ENCODE measurements at regions not wholly inside any gene's neighbourhood (a gene's known extent, or its start where the extent isn't known, plus 50 kb on each side); places are given as distances from the start of the nearest gene placed in this dataset.
"Not testable (repeated sequence)": the region's sequence is repeated elsewhere in the genome, so short reads cannot be mapped to it uniquely, and the experiment has no call there.

DNA sequence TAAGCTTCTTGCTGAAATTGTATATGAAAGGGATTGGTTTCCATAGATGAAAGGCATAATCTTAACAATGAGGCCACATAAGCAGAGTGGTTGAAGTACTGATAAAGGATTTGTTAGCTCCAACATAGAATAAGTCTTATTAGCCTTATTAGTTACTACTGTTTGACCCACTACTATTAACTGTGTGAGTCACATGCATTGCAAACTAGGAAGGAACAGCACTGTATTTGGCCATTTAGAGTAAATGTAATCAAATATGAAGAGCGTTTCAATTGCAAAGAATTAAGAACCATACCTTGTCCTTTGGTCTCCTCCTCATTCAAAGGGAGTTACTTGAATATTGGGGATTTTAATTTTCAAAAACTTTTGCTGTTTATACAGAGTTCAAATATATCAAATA lies 428.9 kb downstream of the MDFIC start:
- H3K27ac Mint-ChIP-seq = no peak overlapping the region

DNA sequence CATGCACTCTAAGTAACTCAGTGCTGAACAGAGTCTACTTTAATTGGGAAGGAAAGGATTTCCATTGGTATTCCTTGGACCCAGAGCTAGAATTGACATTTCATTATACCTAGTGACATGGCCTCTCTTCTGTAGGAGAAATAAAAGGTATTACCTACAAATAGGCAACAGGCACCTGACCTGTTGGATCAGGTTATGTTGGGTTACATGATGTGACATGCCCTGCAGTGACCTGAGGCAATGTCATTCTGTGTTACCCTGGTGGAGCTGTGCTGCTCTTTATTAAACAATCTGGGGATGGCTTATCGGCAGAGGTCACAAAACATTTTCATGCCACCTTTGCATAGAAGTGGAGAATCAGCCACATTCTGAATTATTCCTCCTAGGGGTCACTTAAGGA lies 427.7 kb downstream of the MDFIC start:
- H3K4me3 Mint-ChIP-seq = no peak overlapping the region
- H3K27me3 Mint-ChIP-seq = peaks cover 7 to 29% (median 11%) of the 10 kb centered on the region in 3 donors
- H3K9me3 Mint-ChIP-seq = no peaks in the 10 kb centered on the region
- no peaks in the 10 kb centered on the region for H3K36me3 Mint-ChIP-seq
- ATAC-seq (ENCODE audit: low read depth in 2 of 2) (no peak), DNase-seq (no peak)
- no peak overlapping the region for H3K27ac Mint-ChIP-seq
- no peaks in the 10 kb centered on the region for H3K4me1 Mint-ChIP-seq

More for the DNA sequence above, 428.9 kb downstream of the MDFIC start:
- no peak for DNase-seq
- Mint-ChIP-seq H3K4me3 (no peak overlapping the region), H3K4me1 (no peaks in the 10 kb centered on the region), H3K36me3 (no peaks in the 10 kb centered on the region), H3K27me3 (peaks cover 7 to 28% (median 8%) of the 10 kb centered on the region in 3 donors), H3K9me3 (no peaks in the 10 kb centered on the region)
- no peak for ATAC-seq (ENCODE audit: low read depth in 2 of 2)

DNA sequence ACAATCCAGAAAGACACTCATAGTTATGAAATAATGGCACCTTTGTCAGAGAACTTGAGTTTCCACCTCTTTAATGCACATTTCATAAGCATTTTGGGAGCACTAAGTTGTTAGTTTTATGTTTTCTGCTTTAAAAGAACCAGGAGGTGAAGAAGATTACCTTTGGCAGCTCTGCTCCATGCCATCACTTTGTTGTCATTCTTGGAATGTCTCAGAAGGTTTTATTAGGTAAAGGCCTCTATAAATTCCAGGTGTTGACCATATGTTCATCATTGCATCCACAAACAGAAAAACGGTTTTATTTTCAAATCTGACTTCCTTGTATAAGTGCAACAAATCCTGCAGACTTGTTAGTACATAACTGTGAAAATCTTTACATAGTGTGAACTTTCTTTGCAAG lies 424.8 kb downstream of the MDFIC start:
- Mint-ChIP-seq H3K27ac (peak overlapping the region in 1 of 6 donors; percentile 86), H3K9me3 (no peaks in the 10 kb centered on the region), H3K36me3 (no peaks in the 10 kb centered on the region), H3K27me3 (peaks cover 7 to 24% (median 11%) of the 10 kb centered on the region in 3 donors), H3K4me3 (no peak overlapping the region), H3K4me1 (no peaks in the 10 kb centered on the region)
- DNase-seq (no peak), ATAC-seq (ENCODE audit: low read depth in 2 of 2) (no peak)

DNA sequence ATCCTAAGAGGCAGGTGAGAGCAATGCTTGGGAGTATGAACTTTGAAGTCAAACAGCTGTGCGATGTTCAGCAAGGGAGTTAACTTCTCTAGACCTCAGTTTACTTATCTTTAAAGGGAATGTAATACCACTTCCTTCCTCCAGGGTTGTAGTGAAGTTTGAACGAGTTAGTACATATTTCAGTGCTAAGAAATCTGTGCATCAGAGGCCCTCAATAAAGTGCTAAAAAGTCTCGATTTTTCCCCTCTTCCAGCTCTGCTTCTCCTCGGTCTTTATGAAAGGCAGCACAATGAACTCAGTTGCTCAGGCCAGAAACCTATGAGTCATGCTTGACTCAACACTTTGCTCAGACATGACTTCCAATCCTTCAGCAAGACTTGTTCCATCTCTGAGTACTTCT lies 418.9 kb downstream of the MDFIC start:
- DNase-seq (no peak), ATAC-seq (ENCODE audit: low read depth in 2 of 2) (no peak)
- Mint-ChIP-seq H3K27me3 (peaks cover 2 to 12% (median 8%) of the 10 kb centered on the region in 3 donors), H3K27ac (no peak overlapping the region), H3K4me1 (no peaks in the 10 kb centered on the region), H3K36me3 (no peaks in the 10 kb centered on the region), H3K4me3 (no peak overlapping the region), H3K9me3 (no peaks in the 10 kb centered on the region)

DNA sequence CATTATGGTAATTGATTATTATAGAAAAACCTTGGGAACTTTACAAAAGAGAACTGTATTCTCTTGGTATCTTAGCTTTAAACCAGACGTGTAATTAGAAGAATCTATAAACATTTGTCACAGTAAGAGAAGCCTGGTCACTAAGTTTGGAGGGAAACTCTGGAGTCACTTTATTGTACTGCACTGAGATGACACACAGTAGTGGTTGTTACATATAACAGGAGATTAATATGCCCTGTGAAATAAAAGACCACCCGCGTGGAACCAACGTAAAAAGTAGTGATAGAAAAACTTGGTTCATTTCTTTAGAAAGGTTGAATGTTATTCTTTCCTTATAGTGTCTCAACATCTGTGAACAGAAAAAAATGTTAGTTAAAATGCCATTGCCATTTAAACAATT lies 416.1 kb downstream of the MDFIC start:
- Mint-ChIP-seq H3K27me3 (peaks cover 0 to 8% (median 8%) of the 10 kb centered on the region in 3 donors), H3K4me1 (no peaks in the 10 kb centered on the region), H3K4me3 (no peak overlapping the region), H3K9me3 (no peaks in the 10 kb centered on the region), H3K27ac (no peak overlapping the region), H3K36me3 (no peaks in the 10 kb centered on the region)
- no peak for DNase-seq
- no peak for ATAC-seq (ENCODE audit: low read depth in 2 of 2)

DNA sequence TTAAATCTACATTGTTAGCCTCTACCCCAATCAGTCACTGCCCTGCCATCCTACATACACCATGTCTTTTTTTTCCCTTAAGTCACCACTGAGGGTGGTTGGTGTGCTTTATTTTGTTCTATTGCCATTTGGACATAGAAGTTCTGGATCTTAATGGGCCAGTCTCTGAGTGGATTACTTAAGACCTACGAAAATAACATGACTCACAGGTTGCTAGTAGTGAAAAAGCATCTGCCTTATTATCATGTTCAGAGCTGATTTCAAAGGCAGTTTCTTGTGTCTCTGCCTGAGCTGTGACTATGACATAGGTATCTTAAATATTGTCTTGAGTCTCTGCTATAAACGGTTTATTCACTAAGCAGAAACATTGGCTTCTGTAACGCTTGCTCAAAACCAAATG lies 410.8 kb downstream of the MDFIC start:
- DNase-seq = no peak
- Mint-ChIP-seq H3K9me3 (no peaks in the 10 kb centered on the region), H3K36me3 (no peaks in the 10 kb centered on the region), H3K4me1 (no peaks in the 10 kb centered on the region), H3K4me3 (no peak overlapping the region), H3K27me3 (peaks cover 0 to 7% (median 0%) of the 10 kb centered on the region in 3 donors), H3K27ac (no peak overlapping the region)
- no peak for ATAC-seq (ENCODE audit: low read depth in 2 of 2)

DNA sequence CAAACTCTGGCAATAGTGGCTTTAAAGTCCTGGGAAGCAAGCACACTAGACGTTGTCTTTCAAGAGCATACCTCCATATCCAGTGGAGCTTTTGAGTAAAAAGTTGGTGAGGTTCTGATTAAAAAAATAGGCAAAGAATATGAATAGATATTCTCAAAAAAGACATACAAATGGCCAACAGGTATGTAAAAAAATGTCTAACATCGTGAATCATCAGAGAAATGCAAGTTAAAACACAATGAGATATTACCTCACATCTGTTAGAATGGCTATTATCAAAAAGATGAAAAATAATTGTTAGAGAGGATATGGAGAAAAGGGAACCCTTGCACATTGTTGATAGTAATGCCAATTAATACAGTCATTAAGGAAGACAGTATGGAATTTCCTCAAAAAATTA lies 407.1 kb downstream of the MDFIC start:
- no peak for ATAC-seq (ENCODE audit: low read depth in 2 of 2)
- Mint-ChIP-seq H3K4me1 (no peaks in the 10 kb centered on the region), H3K27me3 (peaks cover 0 to 3% (median 0%) of the 10 kb centered on the region in 3 donors), H3K9me3 (peaks cover 0 to 2% (median 0%) of the 10 kb centered on the region in 7 donors), H3K36me3 (no peaks in the 10 kb centered on the region), H3K27ac (no peak overlapping the region), H3K4me3 (no peak overlapping the region)
- no peak for DNase-seq

DNA sequence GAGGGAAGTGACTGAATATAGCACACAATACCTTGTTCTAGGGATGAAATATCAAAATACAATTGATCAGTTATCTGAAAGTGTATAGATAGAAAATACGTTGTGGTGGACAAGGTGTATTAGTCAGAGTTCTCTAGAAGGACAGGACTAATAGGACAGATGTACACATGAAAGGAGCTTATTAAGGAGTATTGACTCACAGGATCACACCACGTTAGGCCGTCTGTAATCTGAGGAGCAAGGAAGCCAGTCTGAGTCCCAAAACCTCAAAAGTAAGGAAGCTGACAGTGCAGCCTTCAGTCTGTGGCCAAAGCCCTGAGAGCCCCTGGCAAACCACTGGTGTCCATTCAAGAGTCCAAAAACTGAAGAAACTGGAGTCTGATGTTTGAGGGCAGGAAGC lies 406.1 kb downstream of the MDFIC start:
- DNase-seq (no peak), ATAC-seq (ENCODE audit: low read depth in 2 of 2) (no peak)
- Mint-ChIP-seq H3K4me1 (no peaks in the 10 kb centered on the region), H3K27me3 (peaks cover 0 to 3% (median 0%) of the 10 kb centered on the region in 3 donors), H3K9me3 (peaks cover 0 to 2% (median 0%) of the 10 kb centered on the region in 7 donors), H3K4me3 (no peak overlapping the region), H3K27ac (no peak overlapping the region), H3K36me3 (no peaks in the 10 kb centered on the region)

DNA sequence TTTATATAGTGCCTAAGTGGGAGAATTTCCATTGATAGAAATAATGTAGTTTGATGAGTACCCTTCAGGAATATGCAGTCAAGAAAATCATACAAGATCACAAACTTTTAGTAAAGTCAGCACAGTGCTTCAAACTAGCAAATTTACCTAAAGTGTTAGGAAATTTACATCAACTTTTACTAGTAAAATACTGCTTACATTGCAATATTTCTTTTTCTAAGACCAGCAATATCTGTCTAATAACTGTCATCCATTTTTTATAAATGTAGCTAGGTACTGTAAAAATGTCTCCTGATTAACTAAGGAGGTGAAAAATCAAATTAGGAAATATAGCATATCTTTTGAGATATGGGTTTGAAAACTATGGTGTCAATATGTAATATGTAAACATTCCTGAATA lies 405.4 kb downstream of the MDFIC start:
- DNase-seq (no peak), ATAC-seq (ENCODE audit: low read depth in 2 of 2) (no peak)
- H3K27me3 Mint-ChIP-seq = peaks cover 0 to 3% (median 0%) of the 10 kb centered on the region in 3 donors
- peaks cover 0 to 2% (median 0%) of the 10 kb centered on the region in 7 donors for H3K9me3 Mint-ChIP-seq
- H3K36me3 Mint-ChIP-seq = no peaks in the 10 kb centered on the region
- no peak overlapping the region for H3K27ac Mint-ChIP-seq
- no peaks in the 10 kb centered on the region for H3K4me1 Mint-ChIP-seq
- no peak overlapping the region for H3K4me3 Mint-ChIP-seq

DNA sequence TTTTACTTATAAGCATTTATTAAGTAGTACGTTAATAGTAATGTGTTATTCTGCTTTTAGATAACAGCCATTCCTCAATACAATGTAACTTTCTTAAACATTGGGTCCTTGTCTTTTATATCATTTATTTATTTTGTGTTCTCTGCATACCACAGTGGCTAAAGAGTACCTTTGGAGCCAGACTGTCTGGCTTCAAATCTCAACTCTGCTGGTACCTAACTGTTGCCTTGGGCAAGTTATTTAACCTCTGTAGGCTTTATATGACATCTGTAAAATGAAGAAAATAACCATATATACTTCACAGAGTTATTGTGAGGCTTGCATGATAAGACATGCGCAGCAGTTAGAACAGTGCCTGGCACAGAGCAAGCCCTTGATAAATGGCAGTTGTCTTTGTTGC lies 397.6 kb downstream of the MDFIC start:
- Mint-ChIP-seq H3K9me3 (peaks cover 0 to 2% (median 0%) of the 10 kb centered on the region in 7 donors), H3K36me3 (no peaks in the 10 kb centered on the region), H3K4me1 (no peaks in the 10 kb centered on the region), H3K27ac (no peak overlapping the region), H3K27me3 (peaks cover 0 to 8% (median 0%) of the 10 kb centered on the region in 3 donors), H3K4me3 (no peak overlapping the region)
- ATAC-seq (ENCODE audit: low read depth in 2 of 2) (no peak), DNase-seq (no peak)

DNA sequence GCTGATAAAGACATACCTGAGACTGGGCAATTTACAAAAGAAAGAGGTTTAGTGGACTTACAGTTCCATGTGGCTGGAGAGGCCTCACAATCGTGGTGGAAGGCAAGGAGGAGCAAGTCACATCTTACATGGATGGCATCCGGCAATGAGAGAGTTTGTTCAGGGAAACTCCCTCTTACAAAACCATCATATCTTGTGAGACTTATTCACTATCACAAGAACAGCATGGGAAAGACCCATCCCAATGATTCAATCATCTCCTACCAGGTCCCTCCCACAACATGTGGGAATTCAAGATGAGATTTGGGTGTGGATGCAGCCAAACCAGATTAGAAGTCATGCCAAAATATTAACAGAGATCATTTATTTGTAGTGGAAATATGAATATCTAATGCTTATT lies 388.4 kb downstream of the MDFIC start:
- not testable (repeated sequence) for ATAC-seq (ENCODE audit: low read depth in 2 of 2); H3K27ac Mint-ChIP-seq; DNase-seq; H3K36me3 Mint-ChIP-seq; H3K9me3 Mint-ChIP-seq; H3K4me1 Mint-ChIP-seq; H3K4me3 Mint-ChIP-seq; H3K27me3 Mint-ChIP-seq

DNA sequence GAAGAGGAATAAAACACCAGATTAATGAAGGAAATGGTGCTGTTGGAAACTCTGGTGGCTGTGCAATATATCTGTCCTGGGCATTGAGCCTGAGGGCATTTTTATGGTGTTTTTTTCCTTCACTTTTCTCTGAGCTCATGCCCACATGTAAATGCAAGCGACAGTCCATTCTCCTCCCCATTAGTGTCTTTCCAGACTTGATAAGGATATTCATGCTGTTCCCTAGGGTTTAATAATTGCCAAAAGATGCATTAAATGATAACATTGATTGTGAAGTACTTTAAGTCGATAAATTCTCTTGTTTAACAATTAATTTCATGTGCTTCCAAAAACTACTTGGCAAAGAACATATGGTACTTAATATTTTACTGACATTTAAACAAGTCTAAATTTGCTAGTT lies 384.7 kb downstream of the MDFIC start:
- Mint-ChIP-seq H3K4me1 (no peaks in the 10 kb centered on the region), H3K27ac (no peak overlapping the region), H3K4me3 (no peak overlapping the region), H3K9me3 (peaks cover 0 to 5% (median 0%) of the 10 kb centered on the region in 7 donors), H3K27me3 (peaks cover 7 to 20% (median 8%) of the 10 kb centered on the region in 3 donors), H3K36me3 (no peaks in the 10 kb centered on the region)
- ATAC-seq (ENCODE audit: low read depth in 2 of 2) (no peak), DNase-seq (no peak)

DNA sequence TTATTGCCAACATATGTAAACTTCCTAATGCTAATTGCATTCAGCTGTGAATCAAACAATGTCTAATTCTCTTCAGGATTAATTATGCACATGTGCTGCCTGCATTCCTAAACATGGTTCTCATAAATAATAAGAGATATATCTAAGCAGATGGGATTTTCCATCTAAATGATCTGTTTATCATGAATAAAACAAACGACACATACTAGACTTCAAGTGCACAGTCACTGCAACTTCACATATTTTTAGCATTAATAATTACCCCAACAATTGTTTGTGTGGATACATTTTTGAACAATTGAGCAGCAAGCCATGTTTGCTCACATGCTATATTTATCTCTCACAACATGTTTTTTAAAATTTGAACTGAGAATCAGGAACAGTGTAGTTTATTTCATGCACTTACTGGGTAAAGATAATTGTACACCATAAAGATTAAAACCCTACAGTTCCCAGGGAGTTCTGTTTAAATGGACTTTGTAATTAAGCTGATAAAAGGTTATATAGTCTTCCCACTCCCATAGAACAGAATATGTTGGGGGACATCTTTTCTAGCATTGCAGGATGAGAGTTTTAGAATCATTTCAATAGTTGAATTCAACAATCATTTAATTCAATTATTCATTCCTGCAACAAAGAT lies 378.5 kb downstream of the MDFIC start:
- no peak overlapping the region for H3K4me3 Mint-ChIP-seq
- no peak for ATAC-seq (ENCODE audit: low read depth in 2 of 2)
- H3K27me3 Mint-ChIP-seq = peaks cover 0 to 20% (median 7%) of the 10 kb centered on the region in 3 donors
- H3K4me1 Mint-ChIP-seq = no peaks in the 10 kb centered on the region
- no peaks in the 10 kb centered on the region for H3K36me3 Mint-ChIP-seq
- DNase-seq = no peak
- H3K27ac Mint-ChIP-seq = no peak overlapping the region
- peaks cover 0 to 11% (median 0%) of the 10 kb centered on the region in 7 donors for H3K9me3 Mint-ChIP-seq

DNA sequence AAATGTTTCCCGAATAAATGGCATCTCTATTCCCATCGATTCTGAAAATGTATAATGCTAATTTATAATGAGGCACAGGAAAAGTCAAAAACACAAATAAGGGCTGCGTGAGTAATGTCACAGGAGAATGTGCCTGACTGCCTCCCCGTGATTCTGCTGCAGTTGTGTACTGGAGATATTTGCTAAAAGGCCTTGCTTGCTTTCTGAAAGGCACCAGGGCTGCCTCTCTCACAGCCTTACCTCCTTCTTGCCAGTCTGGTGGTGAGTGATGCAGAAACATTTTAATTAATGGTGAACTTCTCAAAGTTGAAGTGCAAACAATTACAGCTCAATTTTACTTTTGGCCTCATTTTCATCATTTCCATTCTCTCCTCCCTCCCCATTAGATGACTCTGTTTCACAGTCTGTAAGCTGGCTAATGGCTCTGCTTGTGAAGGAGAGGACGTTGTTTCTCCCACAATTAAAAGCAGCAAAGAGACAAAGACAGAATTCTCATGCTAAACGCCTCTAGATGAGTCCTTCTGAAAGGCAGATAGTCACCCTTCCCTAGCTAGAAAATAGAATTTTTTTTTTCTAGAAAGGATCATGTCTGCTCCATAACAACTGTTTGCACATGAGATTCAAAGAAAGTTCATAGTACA lies 377.6 kb downstream of the MDFIC start:
- Mint-ChIP-seq H3K9me3 (peaks cover 0 to 11% (median 0%) of the 10 kb centered on the region in 7 donors), H3K27ac (no peak overlapping the region), H3K4me1 (no peaks in the 10 kb centered on the region)

More for the DNA sequence above, 377.6 kb downstream of the MDFIC start:
- no peak overlapping the region for H3K4me3 Mint-ChIP-seq
- ATAC-seq (ENCODE audit: low read depth in 2 of 2) (no peak), DNase-seq (no peak)
- no peaks in the 10 kb centered on the region for H3K36me3 Mint-ChIP-seq
- H3K27me3 Mint-ChIP-seq = peaks cover 0 to 19% (median 7%) of the 10 kb centered on the region in 3 donors
